HS-5 (cell line): ENCODE measurements at regions not wholly inside any gene's neighbourhood (a gene's known extent, or its start where the extent isn't known, plus 50 kb on each side); places are given as distances from the start of the nearest gene placed in this dataset.
A peak's percentile ranks its signal among the peaks of the same experiment; 100 is the strongest.
"Not testable (repeated sequence)": the region's sequence is repeated elsewhere in the genome, so short reads cannot be mapped to it uniquely, and the experiment has no call there.

Experiments
- DNase-seq: peaks from one replicate; pipeline ENCODE4 v3.0.0-alpha.2; 2012; ENCODE audit warnings: low read depth

GRCh38 chr12:90593596-90594295 lies 361.2 kb downstream of the CCER1 start:
- no peak for DNase-seq

GRCh38 chr12:90589956-90590355 lies 365.0 kb downstream of the CCER1 start:
- no peak for DNase-seq

GRCh38 chr12:90585640-90586304 lies 369.2 kb downstream of the CCER1 start:
- DNase-seq, result no peak

GRCh38 chr12:90576707-90577106 lies 378.3 kb downstream of the CCER1 start:
- no peak for DNase-seq

- no peak for DNase-seq
Observed at GRCh38 chr12:90575995-90576394, 379.0 kb downstream of the CCER1 start.

GRCh38 chr12:90574676-90575075 lies 380.3 kb downstream of the CCER1 start:
- DNase-seq, result no peak

- DNase-seq, result no peak
Observed at GRCh38 chr12:90572778-90573177, 382.2 kb downstream of the CCER1 start.

- no peak for DNase-seq
Observed at GRCh38 chr12:90569685-90570084, 385.3 kb downstream of the CCER1 start.

GRCh38 chr12:90562671-90563070 lies 392.3 kb downstream of the CCER1 start:
- no peak for DNase-seq

GRCh38 chr12:90548595-90548994 lies 406.4 kb downstream of the CCER1 start:
- no peak for DNase-seq

GRCh38 chr12:90546511-90546910 lies 408.5 kb downstream of the CCER1 start:
- DNase-seq, result no peak

- DNase-seq, result peak; percentile 9
Observed at GRCh38 chr12:90543841-90544240, 411.1 kb downstream of the CCER1 start.

GRCh38 chr12:90543374-90543773 lies 411.6 kb downstream of the CCER1 start:
- DNase-seq, result peak; percentile 8

- not testable (repeated sequence) for DNase-seq
Observed at GRCh38 chr12:90542852-90543251, 412.1 kb downstream of the CCER1 start.

GRCh38 chr12:90533828-90534227 lies 421.1 kb downstream of the CCER1 start:
- not testable (repeated sequence) for DNase-seq

- DNase-seq, result no peak
Observed at GRCh38 chr12:90520002-90520734, 434.8 kb downstream of the CCER1 start.

GRCh38 chr12:90519285-90519684 lies 435.7 kb downstream of the CCER1 start:
- no peak for DNase-seq

- peak; percentile 18 for DNase-seq
Observed at GRCh38 chr12:90515199-90516175, 439.5 kb downstream of the CCER1 start.

- no peak for DNase-seq
Observed at GRCh38 chr12:90514325-90514724, 440.7 kb downstream of the CCER1 start.

- no peak for DNase-seq
Observed at GRCh38 chr12:90512518-90512917, 442.5 kb downstream of the CCER1 start.

GRCh38 chr12:90510948-90511347 lies 444.0 kb downstream of the CCER1 start:
- DNase-seq, result peak; percentile 22

GRCh38 chr12:90504806-90505205 lies 450.2 kb downstream of the CCER1 start:
- no peak for DNase-seq
